Cerebellar cortex (tissue), 1 donor: ENCODE measurements at regions not wholly inside any gene's neighbourhood (a gene's known extent, or its start where the extent isn't known, plus 50 kb on each side); places are given as distances from the start of the nearest gene placed in this dataset.
A peak's percentile ranks its signal among the peaks of the same experiment; 100 is the strongest.

Experiments
- DNase-seq: peaks from one replicate; pipeline ENCODE4 v3.0.0-alpha.2; 2015; ENCODE audit warnings: low spot score

- no peak for DNase-seq
These were observed 446.2 kb downstream of the PIK3C3 start for GRCh38 chr18:42401131-42401673.

- peak; percentile 84 for DNase-seq
These were observed 449.1 kb downstream of the PIK3C3 start for GRCh38 chr18:42404151-42404550.

GRCh38 chr18:42409005-42409404 is 454.0 kb downstream of the PIK3C3 start:
- no peak for DNase-seq

- DNase-seq = no peak
These were observed 457.2 kb downstream of the PIK3C3 start for GRCh38 chr18:42412281-42412680.

GRCh38 chr18:42412896-42413295 is 457.9 kb downstream of the PIK3C3 start:
- no peak for DNase-seq

GRCh38 chr18:42413870-42414269 is 458.8 kb downstream of the PIK3C3 start:
- no peak for DNase-seq

GRCh38 chr18:42414756-42415454 is 459.9 kb downstream of the PIK3C3 start:
- no peak for DNase-seq

GRCh38 chr18:42417189-42417588 is 462.2 kb downstream of the PIK3C3 start:
- DNase-seq = no peak

- no peak for DNase-seq
These were observed 463.1 kb downstream of the PIK3C3 start for GRCh38 chr18:42418121-42418520.

GRCh38 chr18:42425025-42425424 is 470.0 kb downstream of the PIK3C3 start:
- DNase-seq = no peak

GRCh38 chr18:42426496-42427015 is 471.5 kb downstream of the PIK3C3 start:
- DNase-seq = no peak

- peak; percentile 71 for DNase-seq
These were observed 474.2 kb downstream of the PIK3C3 start for GRCh38 chr18:42429196-42429595.

- peak; percentile 62 for DNase-seq
These were observed 481.3 kb downstream of the PIK3C3 start for GRCh38 chr18:42436222-42436765.

GRCh38 chr18:42437001-42437400 is 482.0 kb downstream of the PIK3C3 start:
- DNase-seq = peak; percentile 72

- DNase-seq = peak; percentile 99
These were observed 482.6 kb downstream of the PIK3C3 start for GRCh38 chr18:42437646-42438045.

GRCh38 chr18:42442656-42443055 is 487.6 kb downstream of the PIK3C3 start:
- no peak for DNase-seq

- no peak for DNase-seq
These were observed 489.3 kb downstream of the PIK3C3 start for GRCh38 chr18:42444349-42444748.

GRCh38 chr18:42445359-42445758 is 490.3 kb downstream of the PIK3C3 start:
- no peak for DNase-seq

GRCh38 chr18:42446195-42446594 is 491.2 kb downstream of the PIK3C3 start:
- DNase-seq = no peak

- DNase-seq = no peak
These were observed 492.7 kb downstream of the PIK3C3 start for GRCh38 chr18:42447688-42448087.

GRCh38 chr18:42458226-42458625 is 503.2 kb downstream of the PIK3C3 start:
- no peak for DNase-seq

- DNase-seq = no peak
These were observed 504.8 kb downstream of the PIK3C3 start for GRCh38 chr18:42459873-42460272.

GRCh38 chr18:42471885-42472284 is 516.9 kb downstream of the PIK3C3 start:
- DNase-seq = no peak
